GM12872 (cell line): ENCODE measurements at regions not wholly inside any gene's neighbourhood (a gene's known extent, or its start where the extent isn't known, plus 50 kb on each side); places are given as distances from the start of the nearest gene placed in this dataset.

Experiments used
- CTCF ChIP-seq: IDR thresholded peaks from 3 replicates; pipeline ENCODE4 v1.5.1; 2011; ENCODE audit warnings: low read depth, mild to moderate bottlenecking, low read length, moderate library complexity; ENCODE audit not compliant: insufficient read depth

- no peak for TF ChIP-seq CTCF
These were observed 638.5 kb upstream of the CAMK1G start for GRCh38 chr1:208944981-208945451.

DNA sequence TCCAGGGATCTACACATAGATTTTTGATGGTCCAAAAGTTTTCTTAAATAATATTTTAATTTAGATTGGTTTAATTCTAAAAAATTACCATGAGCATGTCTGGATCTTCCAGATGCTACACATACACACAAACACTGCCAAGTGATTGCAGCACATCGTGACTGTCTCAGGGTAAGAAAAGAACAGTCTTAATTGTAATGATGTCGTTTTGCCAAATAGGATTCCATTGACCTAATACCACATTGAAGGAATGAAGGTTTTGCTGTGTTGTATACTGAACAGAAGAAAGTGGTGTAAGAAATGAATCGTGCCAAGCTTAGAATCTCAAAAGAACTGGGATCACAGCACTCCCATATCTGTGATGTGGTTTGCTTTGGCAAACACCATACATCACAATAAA, 633.3 kb upstream of the CAMK1G start:
- TF ChIP-seq CTCF: no peak

- TF ChIP-seq CTCF: no peak
These were observed 632.4 kb upstream of the CAMK1G start for GRCh38 chr1:208951026-208951525.

DNA sequence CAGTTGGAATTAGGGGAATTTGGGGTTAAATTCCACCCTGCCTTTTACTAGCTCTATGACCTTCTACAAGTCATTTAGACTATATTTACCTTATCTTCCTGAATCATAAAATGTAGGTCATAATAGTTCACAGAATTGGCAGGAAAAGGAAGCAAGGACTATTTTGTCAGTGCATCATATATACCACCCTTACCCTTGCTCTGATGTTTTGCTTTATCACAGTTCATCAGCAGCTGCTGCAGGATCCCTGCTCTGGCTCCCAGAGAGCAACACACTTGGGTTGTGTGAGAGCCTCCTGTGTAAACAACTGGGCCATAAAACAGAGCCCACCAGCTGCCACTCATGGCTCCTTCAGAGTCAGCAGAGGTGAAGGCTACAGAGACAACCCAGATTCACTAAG, 631.6 kb upstream of the CAMK1G start:
- no peak for TF ChIP-seq CTCF

GRCh38 chr1:208962867-208963266, 620.6 kb upstream of the CAMK1G start:
- no peak for TF ChIP-seq CTCF

DNA sequence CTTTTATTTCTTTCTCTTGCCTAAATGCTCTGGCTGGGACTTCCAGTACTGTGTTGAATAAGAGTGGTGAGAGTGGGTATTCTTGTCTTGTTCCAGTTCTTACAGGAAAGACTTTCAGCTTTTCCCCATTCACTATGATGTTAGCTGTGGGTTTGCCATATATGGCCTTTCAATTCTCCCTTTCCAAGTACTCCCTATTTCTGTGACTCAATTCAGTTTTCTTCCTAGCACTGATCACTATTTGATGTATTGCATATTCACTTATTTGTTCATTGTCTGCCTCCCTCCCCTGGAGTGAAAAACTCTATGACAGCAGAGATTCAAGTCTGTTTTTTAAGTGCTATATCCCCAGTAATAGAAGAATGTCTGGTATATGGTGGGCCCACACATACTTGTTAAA, 618.2 kb upstream of the CAMK1G start:
- TF ChIP-seq CTCF: no peak

GRCh38 chr1:208967334-208967733, 616.2 kb upstream of the CAMK1G start:
- TF ChIP-seq CTCF: no peak
